B cell (primary cell): ENCODE measurements at regions not wholly inside any gene's neighbourhood (a gene's known extent, or its start where the extent isn't known, plus 50 kb on each side); places are given as distances from the start of the nearest gene placed in this dataset.

Source experiments
- ATAC-seq: fragments of 200-7000 bp; cut with Tn5 transposase; one replicate; pipeline ENCODE4 v1.10.0; 2021; ENCODE audit warnings: low read depth, mild to moderate bottlenecking, moderate number of reproducible peaks, moderate library complexity
- CTCF ChIA-PET: fragments of 350-600 bp; sonication (Branson Sonifier 250); formaldehyde crosslinking; loops from one replicate; lab custom pipeline; 2021; ENCODE audit warnings: antibody characterized with exemption, inconsistent platforms; lab: Charles Lee
- POLR2A ChIA-PET: fragments of 350-600 bp; sonication (Branson Sonifier 250); formaldehyde crosslinking; loops from one replicate; lab custom pipeline; 2021; ENCODE audit warnings: antibody characterized with exemption; lab: Charles Lee
- DNase-seq: peaks from one replicate; pipeline ENCODE4 v3.0.0; 2013
- H2AFZ ChIP-seq: 2 replicates; pipeline ENCODE4 v1.6.1; 2012; ENCODE audit warnings: mild to moderate bottlenecking, low read depth, low read length; ENCODE audit not compliant: insufficient read depth, poor library complexity, severe bottlenecking
- H3K27ac ChIP-seq, 2 donors: 1 replicate in 1 of 2; 2 replicates in 1 of 2; pipeline ENCODE4 v1.5.1; 2012 to 2013; ENCODE audit warnings: low read length in 2 of 2, mild to moderate bottlenecking in 2 of 2, moderate library complexity in 1 of 2
- H3K27me3 ChIP-seq, 4 experiments: fragments of 200-600 bp in 1 of 4; sonication (generic) in 1 of 4; replicated peaks in 1 of 4; 1 replicate in 2 of 4; 2 replicates in 2 of 4; pipeline versions ENCODE4 v1.6.1 to v1.7.0; 2013 to 2016; ENCODE audit warnings: low read length in 3 of 4, mild to moderate bottlenecking in 2 of 4, mixed read lengths in 1 of 4, moderate library complexity in 1 of 4; ENCODE audit not compliant: insufficient read depth in 4 of 4, control insufficient read depth in 3 of 4; ENCODE audit errors: control extremely low read depth in 1 of 4
- H3K36me3 ChIP-seq, 2 experiments: replicated peaks in 1 of 2; 1 replicate in 1 of 2; 2 replicates in 1 of 2; pipeline versions ENCODE4 v1.6.1 to v1.7.1; 2013; ENCODE audit warnings: low read length in 1 of 2; ENCODE audit not compliant: insufficient read depth in 2 of 2, control insufficient read depth in 1 of 2; ENCODE audit errors: control extremely low read depth in 1 of 2, extremely low read depth in 1 of 2
- H3K4me1 ChIP-seq, 2 donors: fragments of 200-600 bp in 1 of 2; sonication (generic) in 1 of 2; 1 replicate in 1 of 2; 2 replicates in 1 of 2; pipeline versions ENCODE4 v1.5.1 to v1.6.1; 2013 to 2017; ENCODE audit warnings: low read length in 2 of 2; ENCODE audit not compliant: control insufficient read depth in 2 of 2, insufficient read depth in 2 of 2
- H3K4me2 ChIP-seq: replicated peaks from 2 replicates; pipeline ENCODE3; 2012; ENCODE audit warnings: mild to moderate bottlenecking, low read depth, low read length; ENCODE audit not compliant: poor library complexity, severe bottlenecking
- H3K4me3 ChIP-seq, 5 experiments: fragments of 200-600 bp in 1 of 5; sonication (generic) in 1 of 5; 1 replicate in 3 of 5; 2 replicates in 2 of 5; pipeline versions ENCODE4 v1.5.1 to v1.7.0; 2011 to 2016; ENCODE audit warnings: low read length in 4 of 5, mild to moderate bottlenecking in 4 of 5, low read depth in 2 of 5, control low read depth in 1 of 5, moderate library complexity in 1 of 5; ENCODE audit not compliant: insufficient read depth in 1 of 5; ENCODE audit errors: control extremely low read depth in 1 of 5, extremely low read depth in 1 of 5
- H3K79me2 ChIP-seq: fragments of 200-600 bp; sonication (generic); one replicate; pipeline ENCODE4 v1.6.0; 2016; ENCODE audit warnings: low read length; ENCODE audit not compliant: control insufficient read depth, insufficient read depth
- H3K9ac ChIP-seq: fragments of 200-600 bp; sonication (generic); 2 replicates; pipeline ENCODE4 v1.6.1; 2017; ENCODE audit warnings: mild to moderate bottlenecking, low read length, moderate library complexity
- H3K9me3 ChIP-seq, 3 donors: one replicate each; pipeline versions ENCODE4 v1.6.1 to v1.7.1; 2013; ENCODE audit warnings: low read length in 2 of 3; ENCODE audit not compliant: control insufficient read depth in 2 of 3, insufficient read depth in 1 of 3; ENCODE audit errors: control extremely low read depth in 1 of 3
- H4K20me1 ChIP-seq: 2 replicates; pipeline ENCODE4 v1.6.0; 2012; ENCODE audit warnings: mild to moderate bottlenecking, low read length; ENCODE audit not compliant: insufficient read depth, control insufficient read depth, poor library complexity, severe bottlenecking
- H3K27ac Mint-ChIP-seq: one replicate; pipeline ENCODE4 v1.8.0; 2021; ENCODE audit warnings: mixed read lengths
- H3K27me3 Mint-ChIP-seq: one replicate; pipeline ENCODE4 v1.8.0; 2021; ENCODE audit warnings: mixed read lengths
- H3K4me1 Mint-ChIP-seq: one replicate; pipeline ENCODE4 v1.8.0; 2021; ENCODE audit warnings: mixed read lengths
- H3K4me3 Mint-ChIP-seq: one replicate; pipeline ENCODE4 v1.8.0; 2021; ENCODE audit warnings: mixed read lengths
- H3K9me3 Mint-ChIP-seq: one replicate; pipeline ENCODE4 v1.8.0; 2022; ENCODE audit warnings: mixed read lengths; ENCODE audit not compliant: insufficient read depth
- CTCF ChIP-seq: fragments of 200-600 bp; IDR thresholded peaks from one replicate; pipeline ENCODE4 v1.8.0; 2022; ENCODE audit warnings: antibody characterized with exemption, mild to moderate bottlenecking
- EZH2 ChIP-seq: IDR thresholded peaks from 2 replicates; pipeline ENCODE4 v1.6.1; 2012; ENCODE audit warnings: borderline replicate concordance, low read depth, mild to moderate bottlenecking, moderate library complexity, low read length; ENCODE audit not compliant: insufficient read depth, poor library complexity, severe bottlenecking
- WGBS: methylation state at CpG from one replicate; pipeline ENCODE4 v1.1.5; 2013; ENCODE audit warnings: missing lambda C conversion rate; ENCODE audit not compliant: insufficient coverage; 5-methylcytosine and 5-hydroxymethylcytosine counted together
- intact Hi-C: fragments of 100-400 bp; cut with micrococcal nuclease; formaldehyde crosslinking; loops from one replicate; pipeline ENCODE4 v1.10.0; 2022

GRCh38 chr4:121514443-121514842, 133.6 kb upstream of the QRFPR start:
- Mint-ChIP-seq H3K27ac (no peak overlapping the region), H3K4me1 (no peaks in the 10 kb centered on the region), H3K9me3 (peaks cover 2% of the 10 kb centered on the region), H3K27me3 (peaks cover 9% of the 10 kb centered on the region), H3K4me3 (no peak overlapping the region)
- no peaks in the 10 kb centered on the region for H3K9me3 ChIP-seq
- no peak overlapping the region for H2AFZ ChIP-seq
- TF ChIP-seq EZH2, result no peak
- no peak for TF ChIP-seq CTCF
- DNase-seq (no peak), ATAC-seq (no peak)
- no peaks in the 10 kb centered on the region for H3K36me3 ChIP-seq
- 75% methylated on average over 8 of the region's 10 CpGs for WGBS
- H3K4me3 ChIP-seq, result no peak overlapping the region
- no peaks in the 10 kb centered on the region for H3K4me1 ChIP-seq
- H3K27me3 ChIP-seq, result peaks cover 0 to 4% (median 0%) of the 10 kb centered on the region in 4 experiments
- H3K27ac ChIP-seq, result no peak overlapping the region
- ChIA-PET POLR2A (no interaction called here), CTCF (no interaction called here)
- H3K4me2 ChIP-seq, result no peak overlapping the region
- no peak overlapping the region for H3K9ac ChIP-seq
- H4K20me1 ChIP-seq, result no peaks in the 10 kb centered on the region
- intact Hi-C loops, result no loop called here
- H3K79me2 ChIP-seq, result no peaks in the 10 kb centered on the region

GRCh38 chr4:121510341-121510874, 129.6 kb upstream of the QRFPR start:
- H3K27ac ChIP-seq, result no peak overlapping the region
- H3K4me2 ChIP-seq, result no peak overlapping the region
- H3K4me1 ChIP-seq, result no peaks in the 10 kb centered on the region
- Mint-ChIP-seq H3K27ac (no peak overlapping the region), H3K4me3 (no peak overlapping the region), H3K9me3 (no peaks in the 10 kb centered on the region), H3K4me1 (no peaks in the 10 kb centered on the region), H3K27me3 (peaks cover 15% of the 10 kb centered on the region)
- no peaks in the 10 kb centered on the region for H3K36me3 ChIP-seq
- POLR2A ChIA-PET, result no interaction called here
- DNase-seq (no peak), ATAC-seq (no peak)
- H3K9me3 ChIP-seq, result no peaks in the 10 kb centered on the region
- no peak overlapping the region for H3K9ac ChIP-seq
- CTCF ChIA-PET, result no interaction called here
- peaks cover 0 to 5% (median 1%) of the 10 kb centered on the region in 4 experiments for H3K27me3 ChIP-seq
- no peaks in the 10 kb centered on the region for H4K20me1 ChIP-seq
- intact Hi-C loops, result no loop called here
- 67% methylated on average over 1 of the region's 2 CpGs for WGBS
- no peak overlapping the region for H3K4me3 ChIP-seq
- TF ChIP-seq EZH2 (no peak), CTCF (no peak)
- H3K79me2 ChIP-seq, result no peaks in the 10 kb centered on the region
- no peak overlapping the region for H2AFZ ChIP-seq
